ENCODE measurements at regions not wholly inside any gene's neighbourhood (a gene's known extent, or its start where the extent isn't known, plus 50 kb on each side); places are given as distances from the start of the nearest gene placed in this dataset.

DNA sequence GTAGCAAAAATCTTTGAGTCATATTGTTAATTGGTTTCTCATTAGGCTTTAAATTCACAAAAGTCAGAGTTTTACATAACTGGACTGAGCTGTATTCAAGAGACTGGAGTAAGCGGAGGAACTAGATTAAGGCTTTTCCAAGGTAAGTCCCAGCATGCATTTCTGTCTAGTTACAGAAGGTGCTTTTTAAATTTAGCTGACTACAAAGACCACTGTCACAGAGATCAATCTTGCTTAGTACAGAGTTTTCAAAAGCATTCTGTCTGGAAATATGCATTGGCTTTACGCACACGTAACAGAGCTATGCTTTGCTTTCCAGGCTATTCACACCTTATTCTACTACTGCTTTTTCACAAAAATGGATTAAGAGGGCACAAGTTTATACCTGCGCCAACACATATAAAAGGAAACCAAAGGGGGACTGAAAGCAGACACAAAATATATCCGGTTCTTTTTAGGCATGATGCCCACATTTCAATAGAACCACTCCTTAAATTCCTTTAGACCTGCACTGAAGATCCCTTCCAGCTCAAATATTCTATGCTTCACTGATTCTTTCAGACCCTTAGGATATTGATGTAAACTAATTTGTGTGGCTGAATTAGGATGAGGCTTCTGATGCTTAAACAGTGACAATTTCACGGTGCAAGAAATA, 560.7 kb upstream of the CRIM1 start:
- no peak for DNase-seq (ENCODE audit: low spot score)
- H3K4me3 Mint-ChIP-seq (ENCODE audit: unreplicated experiment) = no peak overlapping the region
- H3K27me3 Mint-ChIP-seq (ENCODE audit: unreplicated experiment) = no peaks in the 10 kb centered on the region
- no peaks in the 10 kb centered on the region for H3K9me3 Mint-ChIP-seq (ENCODE audit: unreplicated experiment)
- H3K4me1 Mint-ChIP-seq (ENCODE audit: unreplicated experiment) = peaks cover 35% of the 10 kb centered on the region
- no peaks in the 10 kb centered on the region for H3K36me3 Mint-ChIP-seq (ENCODE audit: low read depth, unreplicated experiment)
- peak overlapping the region; percentile 95 for H3K27ac Mint-ChIP-seq (ENCODE audit: unreplicated experiment)
- TF ChIP-seq, protein P1, sequence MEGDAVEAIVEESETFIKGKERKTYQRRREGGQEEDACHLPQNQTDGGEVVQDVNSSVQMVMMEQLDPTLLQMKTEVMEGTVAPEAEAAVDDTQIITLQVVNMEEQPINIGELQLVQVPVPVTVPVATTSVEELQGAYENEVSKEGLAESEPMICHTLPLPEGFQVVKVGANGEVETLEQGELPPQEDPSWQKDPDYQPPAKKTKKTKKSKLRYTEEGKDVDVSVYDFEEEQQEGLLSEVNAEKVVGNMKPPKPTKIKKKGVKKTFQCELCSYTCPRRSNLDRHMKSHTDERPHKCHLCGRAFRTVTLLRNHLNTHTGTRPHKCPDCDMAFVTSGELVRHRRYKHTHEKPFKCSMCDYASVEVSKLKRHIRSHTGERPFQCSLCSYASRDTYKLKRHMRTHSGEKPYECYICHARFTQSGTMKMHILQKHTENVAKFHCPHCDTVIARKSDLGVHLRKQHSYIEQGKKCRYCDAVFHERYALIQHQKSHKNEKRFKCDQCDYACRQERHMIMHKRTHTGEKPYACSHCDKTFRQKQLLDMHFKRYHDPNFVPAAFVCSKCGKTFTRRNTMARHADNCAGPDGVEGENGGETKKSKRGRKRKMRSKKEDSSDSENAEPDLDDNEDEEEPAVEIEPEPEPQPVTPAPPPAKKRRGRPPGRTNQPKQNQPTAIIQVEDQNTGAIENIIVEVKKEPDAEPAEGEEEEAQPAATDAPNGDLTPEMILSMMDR (IDR thresholded peaks at IDR 0.05; ENCODE audit: unreplicated experiment) = no peak

DNA sequence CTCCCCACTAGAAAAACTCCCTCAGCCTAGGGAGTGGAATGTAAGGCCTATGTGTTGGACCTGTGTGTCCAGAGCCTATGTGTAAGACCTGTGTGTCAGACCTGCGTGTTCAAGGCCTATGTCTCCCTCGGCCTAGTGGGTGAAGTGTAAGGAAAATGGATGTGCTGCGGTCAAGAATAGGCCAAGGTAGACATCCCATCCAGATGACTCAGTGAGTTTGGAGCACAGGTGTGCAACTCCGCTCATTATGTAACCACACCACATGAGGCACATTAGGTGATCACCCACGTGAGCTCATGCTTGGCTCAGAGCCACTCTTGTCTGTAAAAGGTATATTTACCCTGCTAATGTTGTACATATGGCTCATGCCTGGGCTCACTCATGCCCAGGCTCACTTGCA, 565.3 kb upstream of the CRIM1 start:
- no peak overlapping the region for H3K27ac Mint-ChIP-seq (ENCODE audit: unreplicated experiment)
- H3K4me3 Mint-ChIP-seq (ENCODE audit: unreplicated experiment) = no peak overlapping the region
- TF ChIP-seq, protein P1 (IDR thresholded peaks at IDR 0.05; ENCODE audit: unreplicated experiment) = no peak
- no peak for DNase-seq (ENCODE audit: low spot score)
- peaks cover 4% of the 10 kb centered on the region for H3K36me3 Mint-ChIP-seq (ENCODE audit: low read depth, unreplicated experiment)
- H3K27me3 Mint-ChIP-seq (ENCODE audit: unreplicated experiment) = peaks cover 1% of the 10 kb centered on the region
- H3K9me3 Mint-ChIP-seq (ENCODE audit: unreplicated experiment) = no peaks in the 10 kb centered on the region
- H3K4me1 Mint-ChIP-seq (ENCODE audit: unreplicated experiment) = peaks cover 23% of the 10 kb centered on the region

DNA sequence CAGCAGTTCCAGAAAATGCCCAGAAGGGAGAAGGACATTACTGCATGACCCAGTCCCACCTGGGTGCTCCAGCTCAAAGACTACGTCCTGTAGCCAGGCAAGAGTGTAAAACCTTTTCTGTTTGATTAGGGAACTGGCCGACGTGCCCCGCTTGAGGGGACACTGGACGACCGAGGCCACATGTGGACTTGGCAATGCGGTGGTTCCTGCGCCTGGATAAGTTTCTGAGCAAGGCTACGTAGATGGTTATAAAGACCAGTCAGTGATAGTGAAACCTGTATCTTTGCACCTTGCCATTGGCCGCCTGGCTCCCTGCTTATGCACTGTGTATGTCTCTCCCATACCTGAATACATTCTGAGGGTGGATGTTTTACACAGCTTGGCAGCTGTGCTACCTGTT, 567.0 kb upstream of the CRIM1 start:
- H3K4me3 Mint-ChIP-seq (ENCODE audit: unreplicated experiment) = no peak overlapping the region
- peaks cover 4% of the 10 kb centered on the region for H3K36me3 Mint-ChIP-seq (ENCODE audit: low read depth, unreplicated experiment)
- peaks cover 1% of the 10 kb centered on the region for H3K27me3 Mint-ChIP-seq (ENCODE audit: unreplicated experiment)
- TF ChIP-seq, protein P1 (IDR thresholded peaks at IDR 0.05; ENCODE audit: unreplicated experiment) = no peak
- no peak overlapping the region for H3K27ac Mint-ChIP-seq (ENCODE audit: unreplicated experiment)
- H3K4me1 Mint-ChIP-seq (ENCODE audit: unreplicated experiment) = peaks cover 13% of the 10 kb centered on the region
- no peaks in the 10 kb centered on the region for H3K9me3 Mint-ChIP-seq (ENCODE audit: unreplicated experiment)
- DNase-seq (ENCODE audit: low spot score) = no peak

DNA sequence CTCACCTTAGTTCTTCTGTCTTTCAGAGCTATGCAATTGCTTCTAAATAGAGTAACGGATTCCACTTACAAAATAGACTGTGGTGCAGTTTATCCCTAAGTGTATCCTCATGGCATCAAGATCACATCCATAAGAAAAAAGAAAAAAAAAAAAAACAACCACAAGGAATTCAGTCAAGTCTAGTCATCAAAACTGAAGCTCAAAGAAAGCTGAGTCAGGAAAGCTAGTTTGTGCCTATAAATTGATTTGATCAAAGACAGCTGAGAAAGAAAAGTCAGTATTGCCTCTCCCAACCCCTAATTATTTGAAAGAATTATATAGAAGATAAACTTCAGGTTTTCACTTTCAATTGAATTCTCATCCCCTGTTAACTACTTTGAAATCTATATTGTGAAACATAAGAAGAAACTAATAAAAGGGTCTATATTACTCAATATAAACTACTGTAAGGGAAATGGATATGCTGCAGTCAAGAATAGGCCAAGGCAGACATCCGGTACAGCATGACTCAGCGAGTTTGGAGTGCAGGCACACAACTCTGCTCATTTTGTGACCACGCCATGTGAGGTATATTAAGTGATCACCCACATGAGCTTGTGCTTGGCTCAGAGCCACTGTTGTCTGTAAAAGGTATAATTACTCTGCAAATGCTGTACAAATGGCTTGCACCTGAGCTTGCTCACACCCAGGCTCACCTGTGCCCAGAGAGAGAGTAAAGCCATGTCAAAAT, 568.1 kb upstream of the CRIM1 start:
- H3K27me3 Mint-ChIP-seq (ENCODE audit: unreplicated experiment) = peaks cover 1% of the 10 kb centered on the region
- peaks cover 4% of the 10 kb centered on the region for H3K4me1 Mint-ChIP-seq (ENCODE audit: unreplicated experiment)
- no peaks in the 10 kb centered on the region for H3K9me3 Mint-ChIP-seq (ENCODE audit: unreplicated experiment)
- H3K27ac Mint-ChIP-seq (ENCODE audit: unreplicated experiment) = no peak overlapping the region
- DNase-seq (ENCODE audit: low spot score) = no peak
- peaks cover 4% of the 10 kb centered on the region for H3K36me3 Mint-ChIP-seq (ENCODE audit: low read depth, unreplicated experiment)
- H3K4me3 Mint-ChIP-seq (ENCODE audit: unreplicated experiment) = no peak overlapping the region
- TF ChIP-seq, protein P1 (IDR thresholded peaks at IDR 0.05; ENCODE audit: unreplicated experiment) = no peak

GRCh38 chr2:35785564-35785963, 570.0 kb upstream of the CRIM1 start:
- Mint-ChIP-seq H3K4me3 (ENCODE audit: unreplicated experiment) (no peak overlapping the region), H3K9me3 (ENCODE audit: unreplicated experiment) (peaks cover 2% of the 10 kb centered on the region), H3K27ac (ENCODE audit: unreplicated experiment) (no peak overlapping the region), H3K36me3 (ENCODE audit: low read depth, unreplicated experiment) (peaks cover 5% of the 10 kb centered on the region), H3K4me1 (ENCODE audit: unreplicated experiment) (no peaks in the 10 kb centered on the region), H3K27me3 (ENCODE audit: unreplicated experiment) (peaks cover 1% of the 10 kb centered on the region)
- DNase-seq (ENCODE audit: low spot score) = no peak
- TF ChIP-seq, protein P1 (IDR thresholded peaks at IDR 0.05; ENCODE audit: unreplicated experiment) = no peak
